ENCODE measurements at regions not wholly inside any gene's neighbourhood (a gene's known extent, or its start where the extent isn't known, plus 50 kb on each side); places are given as distances from the start of the nearest gene placed in this dataset.
"Not testable (repeated sequence)": the region's sequence is repeated elsewhere in the genome, so short reads cannot be mapped to it uniquely, and the experiment has no call there.

GRCh38 chr6:103870970-103871369 is 988.7 kb downstream of the HACE1 start:
- no peak for DNase-seq

DNA sequence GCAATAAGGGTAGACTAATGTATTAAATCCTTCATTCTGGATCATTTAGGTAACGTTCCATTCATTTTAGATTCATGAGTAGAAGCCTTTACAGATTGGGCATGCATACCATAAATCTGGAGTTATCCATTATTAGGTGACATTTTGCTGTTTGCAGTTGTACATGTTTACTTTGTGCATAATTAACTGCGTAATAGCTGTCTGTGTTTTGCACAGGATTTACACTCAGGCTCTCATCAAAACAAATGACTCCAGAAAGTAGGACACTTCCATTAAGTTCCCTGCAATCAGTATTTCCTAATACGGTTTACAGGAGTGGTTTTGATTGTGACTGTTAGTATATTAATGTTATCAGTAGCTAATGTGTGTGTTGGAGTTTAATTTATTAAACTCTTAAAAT is 997.4 kb downstream of the HACE1 start:
- no peak for DNase-seq

DNA sequence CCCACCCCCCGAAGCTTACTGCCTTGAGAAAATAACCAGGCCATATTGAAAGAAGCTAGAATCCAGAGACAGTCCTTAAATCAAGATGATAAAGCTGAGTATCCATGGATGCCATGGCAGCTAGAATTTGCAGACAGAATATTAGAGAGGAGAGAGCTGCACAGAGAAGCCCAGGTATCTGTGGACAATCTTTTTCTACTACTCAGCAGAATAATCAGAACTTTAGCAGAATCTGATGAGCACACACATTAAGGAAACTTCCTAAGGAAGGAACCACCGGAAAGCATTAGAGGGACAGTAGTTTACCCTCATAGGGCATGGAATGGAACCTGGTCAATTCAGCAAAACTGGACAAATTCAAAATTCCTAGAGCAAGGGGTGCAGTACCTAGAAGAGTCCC is 1001.7 kb downstream of the HACE1 start:
- DNase-seq: no peak

- DNase-seq: no peak
These were observed 1004.0 kb downstream of the HACE1 start for GRCh38 chr6:103855750-103856149.

DNA sequence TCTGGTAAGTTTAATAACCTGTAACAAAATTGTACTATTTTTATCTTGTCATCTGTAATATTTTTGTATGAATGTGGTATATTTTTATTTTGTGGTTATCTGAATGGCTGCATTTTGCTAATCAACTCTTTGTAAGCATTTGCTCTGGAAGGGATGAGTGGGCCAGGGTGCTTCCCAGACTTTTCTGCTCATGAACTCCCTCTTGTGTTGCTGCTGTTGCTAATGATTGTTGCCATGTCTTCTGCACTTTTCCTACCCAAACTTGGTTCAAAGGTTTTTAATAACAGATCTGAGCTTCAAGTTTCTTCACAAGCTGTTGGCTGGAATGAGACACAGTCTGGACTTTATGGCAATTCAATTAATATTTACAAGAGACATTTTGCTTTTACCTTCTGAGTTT is 1005.7 kb downstream of the HACE1 start:
- DNase-seq: no peak

GRCh38 chr6:103838457-103838856 is 1021.3 kb downstream of the HACE1 start:
- no peak for DNase-seq

GRCh38 chr6:103826209-103826608 is 1033.5 kb downstream of the HACE1 start:
- DNase-seq: no peak

DNA sequence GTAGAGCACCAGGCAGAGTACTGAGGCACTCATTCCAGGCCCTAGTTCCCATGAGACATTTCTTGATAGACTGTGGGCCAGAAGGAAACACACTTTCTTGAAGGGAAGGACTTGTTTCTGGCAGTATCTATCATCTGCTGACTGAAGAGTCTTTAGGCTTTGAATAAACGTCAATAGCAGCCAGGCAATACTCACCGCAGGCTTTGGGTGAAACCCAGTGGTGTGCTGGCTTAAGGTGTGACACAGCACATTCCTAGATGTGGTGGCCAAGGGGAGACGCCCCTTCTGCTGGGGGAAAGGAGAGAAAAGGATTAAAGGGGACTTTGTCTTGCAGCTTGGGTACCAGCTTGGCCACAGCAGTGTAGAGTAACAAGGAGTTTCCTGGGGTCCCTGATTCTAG is 1039.6 kb downstream of the HACE1 start:
- no peak for DNase-seq

GRCh38 chr6:103819509-103819908 is 1040.2 kb downstream of the HACE1 start:
- DNase-seq: no peak

DNA sequence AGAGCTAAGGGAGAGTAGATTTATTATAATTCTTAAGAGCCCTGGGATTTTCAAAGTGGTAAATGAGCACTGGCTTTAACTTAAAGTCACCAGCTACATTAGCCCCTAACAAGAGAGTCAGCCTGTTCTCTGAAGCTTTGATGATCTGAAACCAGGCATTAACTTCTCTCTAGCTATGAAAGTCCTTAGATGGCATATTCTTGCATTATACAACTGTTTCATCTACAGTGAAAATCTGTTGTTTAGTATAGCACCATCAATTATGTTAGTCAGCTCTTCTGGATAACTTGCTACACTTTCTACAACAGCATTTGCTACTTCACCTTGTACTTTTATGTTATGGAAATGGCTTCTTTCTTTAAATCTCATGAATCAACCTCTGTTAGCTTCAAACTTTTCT is 1046.7 kb downstream of the HACE1 start:
- DNase-seq: no peak

- not testable (repeated sequence) for DNase-seq
These were observed 1057.7 kb downstream of the HACE1 start for GRCh38 chr6:103801901-103802479.

DNA sequence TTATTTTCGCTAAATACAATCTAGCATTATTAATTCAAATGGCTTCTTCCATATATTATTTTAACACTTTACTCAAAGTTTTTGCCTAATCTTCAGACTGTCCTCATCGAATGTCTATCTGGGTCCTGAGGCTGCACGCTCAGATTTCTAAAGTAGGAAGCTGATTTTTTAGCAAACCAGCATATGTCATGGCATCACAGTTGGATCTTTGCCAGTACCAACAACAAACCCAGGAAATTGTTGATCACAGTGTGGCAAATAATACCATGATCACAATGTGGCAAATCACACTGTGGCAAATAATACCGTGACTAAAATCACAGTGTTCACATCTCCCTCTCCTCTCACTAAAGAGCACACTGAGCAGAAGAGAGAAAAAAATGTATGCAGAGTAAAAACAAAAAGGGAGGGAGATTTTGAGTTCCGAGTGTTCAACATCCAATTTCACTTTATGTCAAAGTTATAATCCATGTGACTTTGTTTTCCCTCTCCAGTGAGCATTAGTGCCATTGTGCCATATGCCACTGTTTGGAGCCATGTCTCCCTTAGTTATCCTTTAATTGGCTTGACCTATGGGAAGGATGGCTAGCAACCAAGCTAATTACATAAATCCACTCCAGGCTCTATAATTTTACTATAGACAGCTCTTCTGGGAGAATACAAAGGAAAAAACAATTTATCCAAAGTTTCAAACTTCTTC is 1059.6 kb downstream of the HACE1 start:
- peak; percentile 42 for DNase-seq

DNA sequence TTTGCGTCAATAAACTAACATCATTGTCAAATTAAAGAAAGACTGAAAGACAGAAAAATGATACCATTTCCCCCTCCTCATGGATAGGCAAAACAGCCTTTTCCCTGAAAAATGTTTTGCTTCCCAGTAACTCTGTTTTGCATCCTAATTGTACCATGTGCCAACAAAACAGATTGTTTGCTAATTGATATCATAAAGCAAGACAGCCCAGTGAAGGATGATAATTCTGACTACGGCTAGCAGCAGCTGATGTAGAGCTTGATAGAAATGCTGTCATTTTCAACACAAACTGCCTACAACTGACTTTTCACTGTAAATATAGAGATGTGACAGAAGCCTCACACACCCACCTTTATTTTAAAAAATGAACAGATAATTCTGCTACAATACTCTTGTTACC is 1061.6 kb downstream of the HACE1 start:
- peak; percentile 39 for DNase-seq

- peak; percentile 25 for DNase-seq
These were observed 1062.0 kb downstream of the HACE1 start for GRCh38 chr6:103797738-103798137.

DNA sequence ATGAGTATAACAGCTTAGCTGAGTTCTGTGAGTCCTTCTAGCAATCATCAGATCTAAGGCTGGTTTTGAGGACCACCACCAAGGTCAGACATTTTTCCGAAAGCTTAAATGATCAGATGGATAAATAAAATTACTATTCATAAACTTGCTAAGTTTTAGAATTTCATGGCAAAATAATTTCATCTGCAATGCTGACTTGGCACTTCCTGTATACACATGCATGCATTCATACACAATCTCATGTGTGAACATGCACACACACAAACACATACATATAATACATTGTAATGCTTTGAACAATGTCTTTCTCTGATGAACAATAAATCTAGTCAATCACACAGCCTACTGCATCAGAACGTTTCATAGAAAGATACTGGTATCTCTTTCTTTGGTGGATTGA is 1068.3 kb downstream of the HACE1 start:
- DNase-seq: no peak

DNA sequence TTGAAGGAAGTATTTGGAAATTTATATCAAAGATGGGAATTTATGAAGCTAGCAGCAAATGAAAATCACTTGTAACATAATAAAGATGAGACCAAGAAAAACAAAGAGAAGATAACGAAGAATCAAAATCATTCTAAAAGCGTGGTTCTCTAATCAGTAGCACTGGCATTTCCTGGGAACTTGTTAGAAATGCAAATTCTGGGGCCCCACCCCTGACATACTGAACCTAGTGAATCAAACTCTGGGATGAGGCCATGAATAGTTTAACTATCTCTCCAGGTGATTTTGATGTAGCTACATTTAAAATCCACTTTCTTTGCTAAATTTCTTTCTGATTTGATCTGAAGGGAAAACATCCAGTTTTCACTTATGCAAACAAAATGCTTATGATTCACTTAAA is 1075.6 kb downstream of the HACE1 start:
- DNase-seq: no peak

- peak; percentile 9 for DNase-seq
These were observed 1076.4 kb downstream of the HACE1 start for GRCh38 chr6:103783329-103783728.

GRCh38 chr6:103769431-103769830 is 1090.3 kb downstream of the HACE1 start:
- no peak for DNase-seq

DNA sequence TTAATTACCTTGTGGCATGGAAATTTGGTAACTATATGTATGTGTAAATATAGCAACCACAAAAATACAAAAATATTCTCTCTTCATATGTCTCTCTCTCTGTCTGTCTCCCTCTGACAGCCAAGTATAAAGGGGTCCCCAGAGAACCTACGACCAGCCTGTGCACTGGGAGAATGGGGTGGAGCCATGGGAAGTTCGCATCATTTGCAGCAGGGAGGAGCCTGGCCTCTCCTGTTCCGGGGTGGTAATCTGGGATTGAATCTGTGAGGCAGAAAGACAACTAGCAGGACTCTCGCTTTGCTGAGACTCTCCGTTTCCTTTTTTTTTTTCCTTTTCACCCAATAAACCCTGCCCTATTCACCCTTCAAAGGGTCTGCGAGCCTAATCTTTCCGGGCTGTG is 1109.1 kb downstream of the HACE1 start:
- no peak for DNase-seq

DNA sequence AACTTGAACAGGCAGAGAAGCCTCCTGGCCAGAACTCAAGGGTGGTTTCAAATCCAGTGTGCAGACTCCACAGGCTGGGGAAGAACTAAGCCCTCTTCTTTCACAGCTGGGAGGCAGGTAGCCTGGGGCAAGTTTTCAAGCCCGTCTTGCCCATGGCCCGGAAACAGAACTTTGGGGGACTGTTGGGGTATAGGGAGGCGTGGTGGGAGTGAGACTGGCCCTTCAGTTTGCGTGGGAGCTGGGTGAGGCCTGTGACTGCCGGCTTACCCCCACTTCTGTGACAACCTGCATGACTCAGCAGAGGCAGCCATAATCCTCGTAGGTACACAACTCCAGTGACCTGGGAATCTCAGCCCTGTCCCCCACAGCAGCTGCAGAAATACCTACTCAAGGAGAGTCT is 1125.7 kb downstream of the HACE1 start:
- DNase-seq: no peak

DNA sequence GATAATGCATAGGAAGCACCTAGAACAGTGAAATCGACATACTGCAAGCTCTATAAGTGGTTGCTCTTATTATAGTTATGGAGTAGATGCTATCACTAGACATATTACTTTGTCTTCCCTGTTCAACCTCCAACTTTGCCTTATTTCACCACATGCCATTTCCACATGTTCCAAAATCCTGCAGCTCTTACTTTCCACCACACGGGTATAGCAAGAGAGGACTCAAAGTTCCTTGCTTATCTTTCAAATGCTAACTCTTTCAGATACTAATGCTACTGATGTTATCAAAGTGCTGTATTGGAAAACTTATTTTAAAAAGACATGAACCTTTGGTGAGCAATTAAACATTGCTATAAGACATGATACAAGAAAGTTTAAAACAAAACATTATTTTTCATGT is 1130.1 kb downstream of the HACE1 start:
- DNase-seq: no peak

DNA sequence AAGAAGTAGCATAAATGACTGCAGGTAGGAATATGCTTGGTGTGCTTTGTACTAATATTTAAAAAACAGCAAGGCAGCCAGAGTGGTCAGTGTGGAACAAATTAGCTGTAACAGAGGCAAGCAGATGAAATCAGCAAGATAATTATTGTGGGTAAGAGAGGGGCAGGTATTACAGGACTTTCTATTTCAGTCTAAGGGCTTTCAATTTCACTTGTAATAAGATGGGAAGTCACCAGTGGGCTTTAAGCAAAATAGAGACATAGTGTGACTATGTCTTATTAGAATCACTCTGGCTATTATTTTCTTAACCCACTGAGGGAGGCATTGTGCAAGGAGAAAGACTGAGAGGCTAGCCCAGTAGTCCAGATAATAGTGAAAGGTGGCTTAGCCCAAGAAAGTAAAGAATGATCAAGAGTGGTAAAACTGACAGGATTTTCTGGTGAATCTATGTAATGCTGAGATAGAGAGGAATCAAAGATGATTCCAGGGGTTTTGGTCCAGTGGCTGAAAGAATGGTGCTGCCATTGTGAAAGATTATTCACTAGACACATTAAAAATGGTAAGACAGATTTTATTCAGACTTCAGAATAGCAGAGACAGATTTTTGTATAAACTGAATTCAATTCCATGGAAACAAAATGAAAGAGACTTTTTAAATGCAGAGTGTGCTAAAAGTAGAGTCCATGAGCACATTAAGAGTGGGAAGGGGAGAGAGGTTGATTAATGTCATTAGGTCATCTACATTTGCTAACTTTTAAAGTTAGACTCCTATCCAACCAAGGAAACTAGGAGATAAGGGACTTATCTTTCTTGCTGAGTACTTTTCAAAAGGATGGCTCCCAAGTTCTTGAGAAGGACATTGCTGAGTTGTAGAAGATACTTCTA is 1136.0 kb downstream of the HACE1 start:
- DNase-seq: no peak

DNA sequence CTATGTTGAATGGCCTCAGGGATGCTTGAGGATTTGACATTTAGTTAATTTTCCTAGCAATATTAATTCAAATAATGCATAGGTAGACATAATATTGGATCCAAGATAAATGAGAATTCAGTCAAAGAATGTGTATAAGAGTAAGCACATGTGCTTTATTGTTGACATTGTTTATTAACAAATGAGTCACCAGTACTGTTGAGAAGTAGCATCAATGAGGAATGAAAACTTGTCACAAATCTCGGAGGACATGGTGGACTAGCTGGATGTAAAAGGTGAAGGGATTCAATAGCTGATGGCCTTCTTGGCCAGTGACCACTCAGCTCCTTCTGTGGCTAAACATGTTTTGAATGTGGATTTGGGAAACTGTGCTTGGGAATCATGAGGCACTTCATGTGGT is 1137.0 kb downstream of the HACE1 start:
- no peak for DNase-seq

DNA sequence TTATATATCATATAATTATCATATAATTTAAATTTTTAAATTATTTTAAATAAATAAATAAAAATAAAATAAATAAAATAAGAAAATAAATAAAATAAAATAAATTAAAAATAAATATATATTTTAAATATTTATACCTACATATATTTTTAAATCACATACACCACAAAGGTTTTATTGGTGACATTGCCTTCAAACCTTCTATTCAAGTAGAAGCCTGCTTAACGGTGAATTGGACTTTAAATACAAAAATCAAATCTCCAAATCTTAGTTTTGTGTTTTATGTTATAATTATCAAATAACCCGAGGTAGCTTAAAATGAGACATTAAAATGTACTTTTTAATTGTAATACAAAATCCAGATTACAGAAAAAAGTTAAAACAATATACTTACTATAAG is 1137.8 kb downstream of the HACE1 start:
- DNase-seq: no peak

All from NCI-H2171 (cell line).